Amniotic stem cell (primary cell): ENCODE measurements at regions not wholly inside any gene's neighbourhood (a gene's known extent, or its start where the extent isn't known, plus 50 kb on each side); places are given as distances from the start of the nearest gene placed in this dataset.

Experiments used
- DNase-seq: peaks from one replicate; lab custom pipeline; 2025; lab: John Stamatoyannopoulos, UW

- no peak for DNase-seq
These were observed 275.2 kb upstream of the PCSK5 start for GRCh38 chr9:75615284-75615683.

GRCh38 chr9:75616052-75616451, 274.4 kb upstream of the PCSK5 start:
- no peak for DNase-seq

- no peak for DNase-seq
These were observed 273.5 kb upstream of the PCSK5 start for GRCh38 chr9:75616841-75617566.

- no peak for DNase-seq
These were observed 267.0 kb upstream of the PCSK5 start for GRCh38 chr9:75623462-75623861.

GRCh38 chr9:75624998-75625397, 265.5 kb upstream of the PCSK5 start:
- DNase-seq = no peak

GRCh38 chr9:75626860-75627259, 263.6 kb upstream of the PCSK5 start:
- DNase-seq = no peak

- DNase-seq = no peak
These were observed 261.5 kb upstream of the PCSK5 start for GRCh38 chr9:75628952-75629351.

GRCh38 chr9:75633451-75634057, 256.9 kb upstream of the PCSK5 start:
- no peak for DNase-seq

GRCh38 chr9:75636427-75637045, 253.9 kb upstream of the PCSK5 start:
- DNase-seq = no peak

- no peak for DNase-seq
These were observed 250.4 kb upstream of the PCSK5 start for GRCh38 chr9:75639971-75640610.

GRCh38 chr9:75642522-75642921, 248.0 kb upstream of the PCSK5 start:
- DNase-seq = no peak

- no peak for DNase-seq
These were observed 245.8 kb upstream of the PCSK5 start for GRCh38 chr9:75644649-75645048.

- no peak for DNase-seq
These were observed 242.4 kb upstream of the PCSK5 start for GRCh38 chr9:75648034-75648433.

- no peak for DNase-seq
These were observed 241.4 kb upstream of the PCSK5 start for GRCh38 chr9:75649060-75649459.

GRCh38 chr9:75651709-75652108, 238.8 kb upstream of the PCSK5 start:
- no peak for DNase-seq

GRCh38 chr9:75653335-75653734, 237.1 kb upstream of the PCSK5 start:
- no peak for DNase-seq

GRCh38 chr9:75653750-75654149, 236.7 kb upstream of the PCSK5 start:
- DNase-seq = no peak

GRCh38 chr9:75657015-75657414, 233.5 kb upstream of the PCSK5 start:
- no peak for DNase-seq

- no peak for DNase-seq
These were observed 232.1 kb upstream of the PCSK5 start for GRCh38 chr9:75658301-75658905.

GRCh38 chr9:75664597-75664996, 225.9 kb upstream of the PCSK5 start:
- no peak for DNase-seq

GRCh38 chr9:75666856-75667554, 223.5 kb upstream of the PCSK5 start:
- DNase-seq = no peak

- DNase-seq = no peak
These were observed 220.8 kb upstream of the PCSK5 start for GRCh38 chr9:75669721-75670120.
